ENCODE measurements at regions not wholly inside any gene's neighbourhood (a gene's known extent, or its start where the extent isn't known, plus 50 kb on each side); places are given as distances from the start of the nearest gene placed in this dataset.
A peak's percentile ranks its signal among the peaks of the same experiment; 100 is the strongest.
"Not testable (repeated sequence)": the region's sequence is repeated elsewhere in the genome, so short reads cannot be mapped to it uniquely, and the experiment has no call there.

- Histone ChIP-seq H3K27ac (no peak overlapping the region), H3K27me3 (peaks cover 0 to 9% (median 0%) of the 10 kb centered on the region in 7 donors), H3K36me3 (no peaks in the 10 kb centered on the region), H3K4me3 (no peak overlapping the region), H3K9me3 (peaks cover 0 to 24% (median 7%) of the 10 kb centered on the region in 11 donors), H3K4me1 (peaks cover 0 to 14% (median 0%) of the 10 kb centered on the region in 9 donors)
- intact Hi-C loops (cut with DNase I): loop anchor here in 1 of 10 donors (10.0 kb wide), 1 partner anchor 51 kb away; no protein-coding TSS in a partner anchor
- ATAC-seq: peak in 1 of 8 donors; percentile 56
- TF ChIP-seq, protein P1, sequence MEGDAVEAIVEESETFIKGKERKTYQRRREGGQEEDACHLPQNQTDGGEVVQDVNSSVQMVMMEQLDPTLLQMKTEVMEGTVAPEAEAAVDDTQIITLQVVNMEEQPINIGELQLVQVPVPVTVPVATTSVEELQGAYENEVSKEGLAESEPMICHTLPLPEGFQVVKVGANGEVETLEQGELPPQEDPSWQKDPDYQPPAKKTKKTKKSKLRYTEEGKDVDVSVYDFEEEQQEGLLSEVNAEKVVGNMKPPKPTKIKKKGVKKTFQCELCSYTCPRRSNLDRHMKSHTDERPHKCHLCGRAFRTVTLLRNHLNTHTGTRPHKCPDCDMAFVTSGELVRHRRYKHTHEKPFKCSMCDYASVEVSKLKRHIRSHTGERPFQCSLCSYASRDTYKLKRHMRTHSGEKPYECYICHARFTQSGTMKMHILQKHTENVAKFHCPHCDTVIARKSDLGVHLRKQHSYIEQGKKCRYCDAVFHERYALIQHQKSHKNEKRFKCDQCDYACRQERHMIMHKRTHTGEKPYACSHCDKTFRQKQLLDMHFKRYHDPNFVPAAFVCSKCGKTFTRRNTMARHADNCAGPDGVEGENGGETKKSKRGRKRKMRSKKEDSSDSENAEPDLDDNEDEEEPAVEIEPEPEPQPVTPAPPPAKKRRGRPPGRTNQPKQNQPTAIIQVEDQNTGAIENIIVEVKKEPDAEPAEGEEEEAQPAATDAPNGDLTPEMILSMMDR (IDR thresholded peaks at IDR 0.05): no peak
- no peak for DNase-seq
- WGBS, 2 donors: 73 to 80% methylated on average over 2 of the region's 2 CpGs
Measured at GRCh38 chr4:53943345-53944085, 120.9 kb downstream of the CHIC2 start.

GRCh38 chr4:53942712-53943111, 121.7 kb downstream of the CHIC2 start:
- ATAC-seq: no peak
- intact Hi-C loops (cut with DNase I): loop anchor here in 1 of 10 donors (10.0 kb wide), 1 partner anchor 52 kb away; no protein-coding TSS in a partner anchor
- TF ChIP-seq, protein P1 (IDR thresholded peaks at IDR 0.05): no peak
- no peak for DNase-seq
- 89 to 91% methylated on average over 3 of the region's 3 CpGs for WGBS, 2 donors
- H3K4me3 ChIP-seq: no peak overlapping the region
- H3K27me3 ChIP-seq: peaks cover 0 to 9% (median 0%) of the 10 kb centered on the region in 7 donors
- H3K27ac ChIP-seq: no peak overlapping the region
- H3K9me3 ChIP-seq: peaks cover 0 to 24% (median 7%) of the 10 kb centered on the region in 11 donors
- no peaks in the 10 kb centered on the region for H3K36me3 ChIP-seq
- H3K4me1 ChIP-seq: peaks cover 0 to 14% (median 0%) of the 10 kb centered on the region in 9 donors

DNA sequence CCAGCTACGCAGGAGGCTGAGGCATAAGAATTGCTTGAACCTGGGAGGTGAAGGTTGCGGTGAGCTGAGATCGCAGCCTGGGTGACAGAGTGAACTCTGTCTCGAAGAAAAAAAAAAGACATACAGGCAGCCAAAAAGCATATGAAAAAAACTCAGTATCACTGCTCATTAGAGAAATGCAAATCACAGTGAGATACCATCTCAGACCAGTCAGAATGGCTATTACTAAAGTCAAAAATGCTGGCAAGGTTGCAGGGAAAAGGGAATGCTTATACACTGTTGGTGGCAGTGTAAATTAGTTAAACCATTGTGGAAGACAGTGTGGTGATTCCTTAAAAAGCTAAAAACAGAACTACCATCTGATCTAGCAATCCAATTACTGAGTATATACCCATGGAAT, 123.1 kb downstream of the CHIC2 start:
- 96 to 99% methylated on average over 4 of the region's 4 CpGs for WGBS, 2 donors
- intact Hi-C loops (cut with DNase I): loop anchor here in 1 of 10 donors (10.0 kb wide), 1 partner anchor 53 kb away; no protein-coding TSS in a partner anchor
- H3K27me3 ChIP-seq: peaks cover 0 to 4% (median 0%) of the 10 kb centered on the region in 7 donors

GRCh38 chr4:53939892-53940291, 124.5 kb downstream of the CHIC2 start:
- H3K27me3 ChIP-seq, H3K36me3 ChIP-seq, ATAC-seq, DNase-seq, H3K27ac ChIP-seq, H3K4me3 ChIP-seq: not testable (repeated sequence)
- 94 to 97% methylated on average over 3 of the region's 3 CpGs for WGBS, 2 donors
- peaks cover 0 to 24% (median 7%) of the 10 kb centered on the region in 11 donors for H3K9me3 ChIP-seq
- intact Hi-C loops (cut with DNase I): loop anchor here in 1 of 10 donors (10.0 kb wide), 1 partner anchor 55 kb away; no protein-coding TSS in a partner anchor
- H3K4me1 ChIP-seq: peaks cover 0 to 14% (median 0%) of the 10 kb centered on the region in 9 donors

More for the DNA sequence above, 123.1 kb downstream of the CHIC2 start:
- Histone ChIP-seq H3K4me3 (no peak overlapping the region), H3K36me3 (no peaks in the 10 kb centered on the region), H3K9me3 (peaks cover 0 to 24% (median 7%) of the 10 kb centered on the region in 11 donors), H3K27ac (no peak overlapping the region), H3K4me1 (peaks cover 0 to 14% (median 0%) of the 10 kb centered on the region in 9 donors)
- TF ChIP-seq, protein P1 (IDR thresholded peaks at IDR 0.05): no peak
- DNase-seq (no peak), ATAC-seq (no peak)
